GM10266 (cell line): ENCODE measurements at regions not wholly inside any gene's neighbourhood (a gene's known extent, or its start where the extent isn't known, plus 50 kb on each side); places are given as distances from the start of the nearest gene placed in this dataset.

Source experiments
- DNase-seq: peaks from one replicate; pipeline ENCODE4 v3.0.0; 2012; ENCODE audit errors: extremely low spot score
- CTCF ChIP-seq: IDR thresholded peaks from 2 replicates; pipeline ENCODE4 v1.5.1; 2012; ENCODE audit warnings: mild to moderate bottlenecking, low read depth; ENCODE audit not compliant: control insufficient read depth, insufficient read depth; ENCODE audit errors: missing control alignments

- DNase-seq: no peak
- TF ChIP-seq CTCF: no peak
These were observed 543.0 kb upstream of the DAB1 start for GRCh38 chr1:57966751-57967406.

- TF ChIP-seq CTCF: no peak
- no peak for DNase-seq
These were observed 542.5 kb upstream of the DAB1 start for GRCh38 chr1:57966340-57966739.

DNA sequence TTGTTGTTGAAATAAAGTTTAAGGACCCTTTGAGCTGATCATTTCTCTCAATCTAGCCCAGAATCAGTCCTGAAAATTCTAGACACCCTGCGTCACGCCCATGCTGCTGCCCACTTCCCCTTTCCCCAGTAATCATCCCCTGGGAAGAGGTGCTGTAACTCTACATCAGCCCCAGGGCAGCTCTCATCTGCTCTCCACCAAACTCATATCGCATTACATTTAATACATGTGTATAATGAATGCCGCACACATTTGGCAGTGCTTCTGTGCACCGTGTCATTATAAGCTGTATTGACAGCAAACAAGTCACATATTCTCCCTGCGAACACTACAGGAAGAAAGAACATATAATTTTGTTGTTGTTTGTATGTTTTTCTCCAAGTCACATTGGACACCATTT is 539.7 kb upstream of the DAB1 start:
- TF ChIP-seq CTCF: no peak
- no peak for DNase-seq

DNA sequence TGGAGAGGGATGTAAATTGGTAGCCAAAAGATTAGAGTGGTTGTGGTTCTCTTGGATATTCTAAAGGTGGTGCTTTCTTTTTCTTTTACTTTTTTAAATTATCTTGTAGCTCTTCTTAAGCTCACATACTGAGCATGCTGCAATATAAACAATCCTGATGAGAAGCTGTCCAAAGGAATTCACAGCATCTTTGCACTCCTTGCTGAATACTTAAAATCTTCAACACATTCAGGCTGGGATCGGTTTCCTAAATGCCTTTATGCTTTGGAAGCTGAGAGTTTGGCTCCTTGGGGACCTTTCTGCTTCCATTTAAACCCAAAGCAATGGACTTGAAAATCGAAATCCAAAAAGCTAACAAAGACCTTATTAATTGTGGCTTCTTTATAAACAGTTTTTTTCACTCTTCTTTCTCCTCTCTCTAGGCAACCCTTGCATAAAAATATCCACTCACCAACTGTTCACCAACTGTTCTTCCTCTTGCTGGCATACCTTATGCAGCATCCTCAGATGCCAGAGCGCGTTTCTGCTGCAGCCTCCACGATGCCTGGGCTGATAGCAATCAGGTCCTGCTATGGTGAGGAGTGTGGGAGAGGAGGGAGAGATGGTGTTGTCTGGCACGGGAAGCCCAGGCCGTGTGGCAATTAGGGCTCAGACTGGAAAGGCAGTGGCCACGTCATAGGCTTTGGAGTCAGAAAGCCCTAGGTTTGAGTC is 535.8 kb upstream of the DAB1 start:
- TF ChIP-seq CTCF: no peak
- DNase-seq: no peak

DNA sequence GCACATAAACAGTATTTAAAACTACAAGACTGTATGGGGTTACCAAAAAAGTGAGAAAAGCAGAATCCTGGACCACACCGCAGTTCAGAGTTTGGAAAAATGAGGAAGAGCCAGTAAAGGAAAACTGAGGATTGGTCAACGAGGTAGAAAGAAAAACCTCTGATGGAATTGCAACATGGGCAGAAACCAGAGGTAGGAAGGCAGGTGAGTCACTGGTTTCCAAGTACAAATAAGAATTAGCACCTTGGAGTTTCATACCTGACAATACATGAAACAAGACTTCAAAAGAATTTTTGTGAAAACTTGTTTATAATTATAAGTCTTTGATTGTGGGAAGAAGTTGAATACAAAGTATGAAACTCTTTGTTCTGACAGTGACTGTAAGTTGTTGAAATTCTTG is 533.7 kb upstream of the DAB1 start:
- no peak for DNase-seq
- TF ChIP-seq CTCF: no peak

GRCh38 chr1:57951390-57951789 is 527.5 kb upstream of the DAB1 start:
- TF ChIP-seq CTCF: no peak

DNA sequence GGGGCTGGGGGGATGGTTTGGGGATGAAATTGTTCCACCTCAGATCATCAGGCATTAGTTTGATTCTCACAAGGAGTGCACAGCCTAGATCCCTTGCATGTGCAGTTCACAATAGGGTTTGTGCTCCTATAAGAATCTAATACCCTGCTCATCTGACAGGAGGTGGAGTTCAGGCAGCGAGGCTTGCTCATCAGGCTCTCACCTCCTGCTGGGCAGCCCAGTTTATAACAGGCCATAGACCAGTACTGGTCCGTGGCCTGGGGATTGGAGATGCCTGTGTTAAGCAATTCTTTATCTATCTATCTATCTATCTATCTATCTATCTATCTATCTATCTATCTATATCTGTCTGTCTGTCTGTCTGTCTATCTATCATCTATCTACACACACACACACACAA is 525.3 kb upstream of the DAB1 start:
- no peak for DNase-seq
- no peak for TF ChIP-seq CTCF

More at GRCh38 chr1:57951390-57951789, 527.5 kb upstream of the DAB1 start:
- no peak for DNase-seq
